Activated CD8-positive, alpha-beta T cell treated with anti-CD3 and anti-CD28 coated beads for 36 hours (primary cell): ENCODE measurements at regions not wholly inside any gene's neighbourhood (a gene's known extent, or its start where the extent isn't known, plus 50 kb on each side); places are given as distances from the start of the nearest gene placed in this dataset.

Experiments
- ATAC-seq: fragments of 200-7000 bp; cut with Tn5 transposase; one replicate; pipeline ENCODE4 v1.10.0; 2021; ENCODE audit warnings: mild to moderate bottlenecking, moderate library complexity
- CTCF ChIA-PET: fragments of 350-600 bp; sonication (Branson Sonifier 250); formaldehyde crosslinking; loops from one replicate; lab custom pipeline; 2021; ENCODE audit warnings: antibody characterized with exemption; lab: Charles Lee
- POLR2A ChIA-PET: fragments of 350-600 bp; sonication (Branson Sonifier 250); formaldehyde crosslinking; loops from one replicate; lab custom pipeline; 2021; ENCODE audit warnings: antibody characterized with exemption; lab: Charles Lee
- DNase-seq: peaks from one replicate; pipeline ENCODE4 v3.0.0-alpha.2; 2020
- H3K27ac Mint-ChIP-seq: one replicate; pipeline ENCODE4 v1.8.0; 2021; ENCODE audit warnings: mild to moderate bottlenecking, mixed read lengths
- H3K27me3 Mint-ChIP-seq: one replicate; pipeline ENCODE4 v1.8.0; 2021; ENCODE audit warnings: mixed read lengths
- H3K36me3 Mint-ChIP-seq: one replicate; pipeline ENCODE4 v1.8.0; 2021; ENCODE audit warnings: low read depth, mixed read lengths
- H3K4me1 Mint-ChIP-seq: one replicate; pipeline ENCODE4 v1.8.0; 2021; ENCODE audit warnings: low read depth, mixed read lengths
- H3K4me3 Mint-ChIP-seq: one replicate; pipeline ENCODE4 v1.8.0; 2021; ENCODE audit warnings: mild to moderate bottlenecking, moderate library complexity, mixed read lengths
- H3K9me3 Mint-ChIP-seq: one replicate; pipeline ENCODE4 v1.8.0; 2021; ENCODE audit warnings: mixed read lengths
- CTCF ChIP-seq: fragments of 200-600 bp; IDR thresholded peaks from one replicate; pipeline ENCODE4 v1.8.0; 2022; ENCODE audit warnings: antibody characterized with exemption, mild to moderate bottlenecking
- intact Hi-C: fragments of 100-400 bp; cut with micrococcal nuclease; formaldehyde crosslinking; loops from one replicate; pipeline ENCODE4 v1.10.0; 2022

- POLR2A ChIA-PET, result interaction anchor here (0.7 to 0.9 kb wide), 2 partner anchors 16 to 43 kb away, joined by 3 read pairs; no protein-coding TSS in a partner anchor
- peaks cover 4% of the 10 kb centered on the region for H3K9me3 Mint-ChIP-seq
- H3K4me3 Mint-ChIP-seq, result no peak overlapping the region
- H3K4me1 Mint-ChIP-seq, result peaks cover 32% of the 10 kb centered on the region
- no peak for TF ChIP-seq CTCF
- no peak for DNase-seq
- H3K27ac Mint-ChIP-seq, result no peak overlapping the region
- intact Hi-C loops, result no loop called here
- ATAC-seq, result no peak
- no peaks in the 10 kb centered on the region for H3K36me3 Mint-ChIP-seq
- CTCF ChIA-PET, result interaction anchor here (1.3 kb wide), 1 partner anchor 12 kb away, joined by 3 read pairs; no protein-coding TSS in a partner anchor
- peaks cover 3% of the 10 kb centered on the region for H3K27me3 Mint-ChIP-seq
These were observed 89.9 kb downstream of the PSMB1 start for GRCh38 chr6:170463101-170463721.

- CTCF ChIA-PET, result interaction anchor here (1.3 kb wide), 1 partner anchor 11 kb away, joined by 3 read pairs; no protein-coding TSS in a partner anchor
These were observed 90.6 kb downstream of the PSMB1 start for GRCh38 chr6:170462366-170463020.

GRCh38 chr6:170461556-170462365, 91.3 kb downstream of the PSMB1 start:
- H3K27ac Mint-ChIP-seq, result no peak overlapping the region

More at GRCh38 chr6:170462366-170463020, 90.6 kb downstream of the PSMB1 start:
- intact Hi-C loops, result no loop called here
- no peak for TF ChIP-seq CTCF
- H3K27ac Mint-ChIP-seq, result no peak overlapping the region
- H3K4me3 Mint-ChIP-seq, result no peak overlapping the region
- POLR2A ChIA-PET, result interaction anchor here (0.6 to 0.9 kb wide), 3 partner anchors 16 to 44 kb away, joined by 3 to 6 read pairs (median 3); no protein-coding TSS in a partner anchor
- no peaks in the 10 kb centered on the region for H3K36me3 Mint-ChIP-seq
- DNase-seq (peak; percentile 23), ATAC-seq (peak; percentile 50)
- peaks cover 2% of the 10 kb centered on the region for H3K9me3 Mint-ChIP-seq
- peaks cover 32% of the 10 kb centered on the region for H3K4me1 Mint-ChIP-seq
- H3K27me3 Mint-ChIP-seq, result peaks cover 3% of the 10 kb centered on the region

GRCh38 chr6:170461111-170461510, 92.0 kb downstream of the PSMB1 start:
- ChIA-PET POLR2A (interaction anchor here (0.6 kb wide), 1 partner anchor 1460 kb away, joined by 3 read pairs; no protein-coding TSS in a partner anchor), CTCF (no interaction called here)
- Mint-ChIP-seq H3K9me3 (peaks cover 2% of the 10 kb centered on the region), H3K27ac (no peak overlapping the region), H3K4me1 (peaks cover 32% of the 10 kb centered on the region), H3K27me3 (peaks cover 3% of the 10 kb centered on the region), H3K36me3 (no peaks in the 10 kb centered on the region), H3K4me3 (no peak overlapping the region)
- TF ChIP-seq CTCF, result no peak
- no peak for ATAC-seq
- DNase-seq, result no peak
- intact Hi-C loops, result no loop called here

More at GRCh38 chr6:170461556-170462365, 91.3 kb downstream of the PSMB1 start:
- no peak for TF ChIP-seq CTCF
- ChIA-PET POLR2A (interaction anchor here (0.6 to 0.9 kb wide), 3 partner anchors 15 to 1461 kb away, joined by 3 to 6 read pairs (median 3); no protein-coding TSS in a partner anchor), CTCF (interaction anchor here (1.3 kb wide), 1 partner anchor 10 kb away, joined by 3 read pairs; no protein-coding TSS in a partner anchor)
- ATAC-seq (no peak), DNase-seq (no peak)
- no peaks in the 10 kb centered on the region for H3K36me3 Mint-ChIP-seq
- peaks cover 3% of the 10 kb centered on the region for H3K27me3 Mint-ChIP-seq
- intact Hi-C loops, result no loop called here
- H3K9me3 Mint-ChIP-seq, result peaks cover 2% of the 10 kb centered on the region
- H3K4me3 Mint-ChIP-seq, result no peak overlapping the region
- H3K4me1 Mint-ChIP-seq, result peaks cover 32% of the 10 kb centered on the region
